Medulla oblongata (tissue), 1 donor: ENCODE measurements at regions not wholly inside any gene's neighbourhood (a gene's known extent, or its start where the extent isn't known, plus 50 kb on each side); places are given as distances from the start of the nearest gene placed in this dataset.

Source experiments
- DNase-seq: peaks from one replicate; pipeline ENCODE4 v3.0.0-alpha.2; 2015; ENCODE audit errors: extremely low spot score

GRCh38 chr10:28811639-28812349, 134.5 kb downstream of the BAMBI start:
- DNase-seq: no peak

GRCh38 chr10:28812384-28813372, 135.4 kb downstream of the BAMBI start:
- DNase-seq: no peak

- DNase-seq: no peak
Observed at GRCh38 chr10:28815681-28816080, 138.4 kb downstream of the BAMBI start.

- DNase-seq: no peak
Observed at GRCh38 chr10:28822719-28823464, 145.6 kb downstream of the BAMBI start.

- DNase-seq: no peak
Observed at GRCh38 chr10:28823501-28824075, 146.3 kb downstream of the BAMBI start.

GRCh38 chr10:28833313-28833712, 156.0 kb downstream of the BAMBI start:
- no peak for DNase-seq

GRCh38 chr10:28836435-28836743, 159.1 kb downstream of the BAMBI start:
- DNase-seq: no peak

- no peak for DNase-seq
Observed at GRCh38 chr10:28837613-28838390, 160.5 kb downstream of the BAMBI start.

- DNase-seq: no peak
Observed at GRCh38 chr10:28838908-28839307, 161.6 kb downstream of the BAMBI start.

- no peak for DNase-seq
Observed at GRCh38 chr10:28839600-28840007, 162.3 kb downstream of the BAMBI start.

- no peak for DNase-seq
Observed at GRCh38 chr10:28840202-28840601, 162.9 kb downstream of the BAMBI start.

- DNase-seq: no peak
Observed at GRCh38 chr10:28840971-28841370, 163.7 kb downstream of the BAMBI start.

- no peak for DNase-seq
Observed at GRCh38 chr10:28841625-28842024, 164.3 kb downstream of the BAMBI start.

GRCh38 chr10:28842321-28842720, 165.0 kb downstream of the BAMBI start:
- peak; percentile 22 for DNase-seq

- no peak for DNase-seq
Observed at GRCh38 chr10:28845009-28845682, 167.8 kb downstream of the BAMBI start.

GRCh38 chr10:28849309-28849708, 172.0 kb downstream of the BAMBI start:
- DNase-seq: no peak

- no peak for DNase-seq
Observed at GRCh38 chr10:28849821-28850220, 172.5 kb downstream of the BAMBI start.

- no peak for DNase-seq
Observed at GRCh38 chr10:28850784-28851183, 173.5 kb downstream of the BAMBI start.

- DNase-seq: no peak
Observed at GRCh38 chr10:28853195-28853594, 175.9 kb downstream of the BAMBI start.

- no peak for DNase-seq
Observed at GRCh38 chr10:28857164-28857563, 179.8 kb downstream of the BAMBI start.

GRCh38 chr10:28858646-28859045, 181.3 kb downstream of the BAMBI start:
- no peak for DNase-seq
